EH (cell line): ENCODE measurements at regions not wholly inside any gene's neighbourhood (a gene's known extent, or its start where the extent isn't known, plus 50 kb on each side); places are given as distances from the start of the nearest gene placed in this dataset.
"Not testable (repeated sequence)": the region's sequence is repeated elsewhere in the genome, so short reads cannot be mapped to it uniquely, and the experiment has no call there.

Experiments
- DNase-seq: peaks from one replicate; pipeline ENCODE4 v3.0.0-alpha.2; 2015; ENCODE audit warnings: low read depth

DNA sequence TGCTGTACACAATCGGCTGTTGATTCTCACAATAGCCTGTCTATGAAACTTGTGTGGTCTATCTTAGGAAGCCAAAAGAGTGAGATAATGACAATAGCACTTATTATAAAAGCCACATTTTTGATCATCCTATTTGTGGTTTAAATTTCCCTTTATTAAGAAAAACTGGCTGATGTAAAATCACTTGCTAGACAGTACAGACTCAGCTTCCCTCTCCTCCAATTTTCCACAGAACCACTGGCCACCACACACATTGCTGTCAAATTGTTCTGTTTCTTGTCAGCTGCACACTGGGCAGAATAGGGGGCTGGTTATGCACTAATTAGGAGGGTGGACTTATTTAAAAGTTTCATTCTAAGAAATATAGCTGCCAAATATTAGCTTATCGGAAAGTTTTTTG lies 425.9 kb downstream of the EPHA3 start:
- no peak for DNase-seq

DNA sequence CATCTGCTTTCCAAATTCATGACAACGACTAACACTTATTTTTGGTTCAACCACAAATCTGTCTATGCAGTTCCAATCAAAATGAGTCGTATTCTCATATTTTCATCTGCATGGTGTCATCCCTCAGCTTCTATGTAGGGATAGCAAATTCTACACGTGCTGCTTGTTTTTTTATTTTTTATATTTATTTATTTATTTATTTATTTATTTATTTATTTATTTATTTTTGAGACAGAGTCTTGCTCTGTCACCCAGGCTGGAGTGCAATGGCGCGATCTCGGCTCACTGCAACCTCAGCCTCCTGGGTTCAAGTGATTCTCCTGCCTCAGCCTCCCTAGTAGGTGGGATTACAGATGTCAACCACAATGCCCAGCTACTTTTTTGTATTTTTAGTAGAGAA lies 447.2 kb downstream of the EPHA3 start:
- not testable (repeated sequence) for DNase-seq

DNA sequence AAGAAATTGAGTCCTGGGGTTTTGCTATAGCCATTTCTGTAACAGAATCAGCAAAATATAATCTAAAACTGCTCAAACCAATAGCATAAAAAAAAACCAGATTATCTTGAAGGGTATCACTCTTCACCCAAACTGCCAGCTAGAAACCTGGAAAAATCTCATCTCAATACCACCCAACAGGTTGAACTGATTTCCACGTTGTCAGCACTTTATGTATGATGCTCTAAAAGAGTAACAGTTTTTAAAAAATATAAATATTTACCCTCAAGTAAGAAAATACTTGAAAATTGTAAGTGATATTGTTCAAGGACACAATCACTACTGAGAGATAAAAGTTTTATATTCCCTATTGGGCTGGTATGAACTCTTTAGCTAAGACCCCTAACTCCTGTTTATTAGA lies 451.3 kb downstream of the EPHA3 start:
- DNase-seq, result no peak

GRCh38 chr3:89560568-89560967 lies 453.1 kb downstream of the EPHA3 start:
- no peak for DNase-seq

DNA sequence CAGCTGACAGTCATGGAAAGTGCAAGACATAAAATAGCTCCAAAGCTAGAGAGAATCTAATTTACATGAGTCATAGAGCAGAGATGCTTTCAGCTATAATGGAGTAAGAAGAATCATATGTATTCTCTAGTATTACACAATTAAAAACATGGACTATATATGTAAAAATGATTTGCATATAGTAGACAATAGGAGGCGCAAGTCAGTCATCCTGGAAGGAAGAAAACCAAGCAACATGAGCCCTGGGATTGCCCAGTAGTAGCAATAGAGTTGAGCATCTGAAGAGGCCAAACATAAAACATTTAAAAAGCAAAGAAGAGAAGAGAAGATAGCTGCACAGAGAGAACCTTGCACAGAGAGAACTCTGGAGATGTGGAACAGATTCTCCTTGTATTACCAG lies 455.0 kb downstream of the EPHA3 start:
- no peak for DNase-seq

GRCh38 chr3:89565098-89565497 lies 457.7 kb downstream of the EPHA3 start:
- DNase-seq, result no peak

DNA sequence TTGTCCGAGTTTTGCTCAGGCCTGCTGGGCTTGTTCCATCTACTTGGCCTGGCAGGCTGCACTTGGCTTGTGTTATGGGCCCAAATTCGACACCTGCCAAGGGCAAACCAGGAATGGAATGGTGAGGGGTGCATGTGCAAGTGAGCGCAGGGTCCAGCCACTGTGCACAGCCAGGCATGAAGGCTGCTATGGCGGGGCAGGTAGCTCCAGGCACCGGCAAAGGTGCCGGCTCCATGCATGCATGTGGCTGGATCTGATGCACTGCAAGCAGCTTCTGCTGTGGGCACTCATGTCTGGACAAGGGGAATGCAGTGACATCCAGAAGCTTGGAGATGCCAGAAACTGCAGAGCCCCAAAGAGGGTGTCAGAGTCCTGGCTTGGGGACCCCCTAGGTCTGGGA lies 463.0 kb downstream of the EPHA3 start:
- DNase-seq, result no peak

GRCh38 chr3:89571298-89571697 lies 463.9 kb downstream of the EPHA3 start:
- no peak for DNase-seq

DNA sequence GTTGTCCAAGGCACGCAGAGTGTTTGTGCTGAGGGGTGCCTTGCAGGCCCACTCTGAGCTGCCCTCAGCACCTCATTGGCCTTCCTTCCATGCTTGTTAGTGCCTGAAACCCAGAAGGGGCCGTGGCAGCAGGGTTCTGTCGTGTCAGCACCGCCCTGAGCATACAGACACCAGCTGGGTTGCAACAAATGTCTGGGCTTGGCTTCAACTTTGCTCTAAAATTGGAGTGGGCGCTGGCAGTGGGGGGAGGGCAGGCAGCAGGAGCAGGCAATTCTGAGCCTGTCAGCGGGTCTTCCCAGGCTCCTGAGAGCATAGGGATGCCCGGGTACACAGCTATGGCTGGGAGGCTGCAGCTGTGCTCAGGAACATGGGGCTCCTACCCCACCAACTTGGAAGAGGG lies 464.3 kb downstream of the EPHA3 start:
- DNase-seq, result no peak

DNA sequence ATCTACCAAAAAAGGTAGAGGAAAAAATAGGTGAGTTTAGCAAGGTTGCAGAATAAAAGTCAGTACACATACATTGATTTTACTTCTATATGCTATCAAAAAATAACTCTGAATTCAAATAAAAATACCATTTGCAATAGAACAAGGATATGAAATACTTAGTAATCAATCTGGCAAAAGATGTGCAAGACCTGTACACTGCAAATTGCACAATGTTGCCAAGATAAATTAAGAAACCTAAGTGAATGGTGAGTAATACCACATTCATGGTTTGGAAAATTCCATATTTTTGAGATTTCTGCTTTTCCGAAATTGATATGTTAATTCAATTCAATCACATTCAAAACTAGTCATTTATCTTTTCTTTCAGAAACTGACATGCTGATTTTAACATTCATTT lies 464.8 kb downstream of the EPHA3 start:
- DNase-seq, result no peak

DNA sequence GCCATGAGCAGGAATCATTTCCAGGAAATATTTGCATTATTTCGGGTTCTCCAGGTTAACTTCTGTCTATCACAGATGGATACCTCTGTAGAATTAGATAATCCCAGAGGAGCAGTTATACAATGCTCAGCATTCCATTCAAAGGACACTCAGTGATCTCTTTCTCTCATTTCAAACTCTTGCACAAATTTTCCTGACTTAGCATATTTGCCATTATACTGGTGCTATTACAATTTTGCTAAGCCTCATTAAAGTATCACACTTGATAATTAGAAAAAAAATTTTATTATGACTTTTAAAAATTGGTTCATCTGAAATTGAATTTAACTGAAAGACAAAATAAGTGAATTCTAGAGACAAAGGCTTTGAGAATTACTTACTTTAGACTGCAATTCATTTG lies 469.0 kb downstream of the EPHA3 start:
- no peak for DNase-seq

DNA sequence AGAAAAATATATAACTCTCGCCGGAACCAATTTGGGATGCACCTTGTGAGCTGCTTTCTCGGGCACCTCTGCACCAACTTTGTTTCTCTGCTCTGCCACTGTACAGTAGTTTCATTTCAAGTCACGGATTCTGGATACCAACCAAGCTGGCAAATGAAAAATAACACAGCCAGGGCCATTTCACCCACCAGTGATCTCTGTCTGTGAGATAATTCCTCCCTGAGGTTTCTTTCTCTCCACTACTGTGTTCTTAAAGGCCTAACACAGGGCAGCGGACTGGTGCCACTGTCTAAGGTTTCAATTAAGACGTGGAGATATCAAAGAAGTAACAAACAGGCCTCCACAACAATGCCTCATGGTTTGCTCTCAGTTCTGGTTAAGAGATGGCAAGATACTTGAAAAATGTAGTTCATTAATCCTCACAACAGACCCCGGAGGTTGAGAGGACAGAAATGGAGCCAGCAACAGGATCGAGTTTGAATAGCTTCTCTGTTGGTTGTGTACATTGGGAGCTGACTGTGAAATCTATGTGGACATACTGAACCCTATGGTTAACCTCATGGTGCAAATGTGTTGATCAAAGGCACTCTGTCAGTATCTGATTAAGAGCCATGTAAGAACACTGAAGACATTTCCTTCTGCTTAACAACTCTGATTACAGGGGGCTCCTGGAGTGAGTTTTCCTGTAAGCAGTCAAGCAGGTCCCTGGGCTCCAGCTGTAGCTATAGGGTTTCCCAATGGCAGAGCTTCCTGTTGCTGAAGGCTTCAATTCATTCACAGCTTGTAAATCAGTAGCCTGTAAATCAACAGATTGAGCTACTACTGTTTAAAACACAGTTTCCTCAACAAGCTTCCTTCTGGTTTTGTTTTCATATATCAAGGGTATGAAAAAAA lies 470.5 kb downstream of the EPHA3 start:
- DNase-seq, result no peak

DNA sequence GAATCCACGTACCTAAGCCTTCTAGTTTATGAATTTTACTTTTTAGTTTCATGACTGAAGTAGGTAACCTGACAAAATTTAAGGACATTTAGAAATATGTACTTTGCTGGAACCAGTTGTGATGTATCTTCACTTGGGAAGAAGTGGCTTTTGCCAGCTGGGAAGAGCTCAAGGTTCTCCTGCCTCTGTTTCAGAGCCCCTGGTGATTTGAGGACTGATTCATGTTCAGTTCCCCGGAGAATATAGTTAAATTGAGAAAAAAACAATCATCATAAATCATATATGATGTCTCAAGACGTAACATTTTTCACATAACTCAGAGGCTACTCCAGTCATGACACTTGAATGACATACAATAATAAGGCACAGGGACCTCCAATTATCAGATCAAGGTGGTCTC lies 473.4 kb downstream of the EPHA3 start:
- DNase-seq, result no peak

DNA sequence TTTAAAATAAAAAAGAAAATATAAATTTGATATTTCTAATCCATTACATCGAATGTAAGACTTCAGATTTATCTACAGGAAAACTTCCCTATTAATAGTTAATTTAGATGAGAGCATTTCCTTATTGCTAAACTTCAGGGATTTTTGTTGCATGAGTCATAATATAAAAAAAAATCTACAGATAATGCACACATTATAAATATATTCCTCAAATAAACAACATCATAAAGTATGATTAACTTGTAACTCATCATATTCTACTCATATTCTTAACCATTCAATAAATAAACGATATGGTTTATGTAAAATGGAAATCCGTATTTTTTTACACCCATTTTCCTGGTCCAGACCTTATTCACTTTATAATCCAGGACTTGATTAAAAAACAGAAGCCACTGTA lies 477.0 kb downstream of the EPHA3 start:
- no peak for DNase-seq

DNA sequence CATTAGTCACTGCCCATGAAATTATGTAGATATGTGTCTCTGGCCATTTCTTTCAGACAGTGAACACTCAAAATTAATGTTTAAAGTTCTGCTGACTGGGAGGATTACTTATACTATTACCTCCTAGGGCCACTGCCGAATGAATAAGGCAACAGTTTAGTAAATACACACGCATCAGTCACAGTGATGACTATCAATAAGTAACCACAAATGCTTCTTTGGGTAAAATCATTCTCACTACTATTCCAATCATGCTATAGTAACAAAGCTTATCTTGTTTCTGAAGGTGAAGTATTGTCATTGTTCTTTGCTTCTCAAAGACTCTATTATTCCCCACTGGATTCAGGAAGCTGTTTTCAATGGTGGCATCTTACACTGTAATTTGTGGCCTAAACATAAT lies 478.8 kb downstream of the EPHA3 start:
- no peak for DNase-seq

GRCh38 chr3:89586676-89587075 lies 479.3 kb downstream of the EPHA3 start:
- no peak for DNase-seq

DNA sequence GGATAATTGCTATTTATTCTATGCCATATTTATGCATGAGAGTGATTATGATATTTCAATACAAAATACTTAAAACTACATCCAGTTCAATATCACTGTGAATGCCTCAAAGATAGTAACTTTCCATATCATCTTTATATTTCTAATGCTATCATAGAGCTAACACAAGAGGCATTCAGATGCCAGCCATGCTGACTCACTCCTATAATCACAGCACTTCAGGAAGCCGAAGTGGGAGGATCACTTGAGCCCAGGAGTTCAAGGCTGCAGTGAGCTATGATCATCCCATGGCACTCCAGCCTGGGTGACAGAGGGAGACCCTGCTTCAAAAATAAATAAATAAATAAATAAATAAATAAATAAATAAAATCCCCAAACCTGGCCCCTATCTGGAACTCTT lies 498.7 kb downstream of the EPHA3 start:
- DNase-seq, result no peak

DNA sequence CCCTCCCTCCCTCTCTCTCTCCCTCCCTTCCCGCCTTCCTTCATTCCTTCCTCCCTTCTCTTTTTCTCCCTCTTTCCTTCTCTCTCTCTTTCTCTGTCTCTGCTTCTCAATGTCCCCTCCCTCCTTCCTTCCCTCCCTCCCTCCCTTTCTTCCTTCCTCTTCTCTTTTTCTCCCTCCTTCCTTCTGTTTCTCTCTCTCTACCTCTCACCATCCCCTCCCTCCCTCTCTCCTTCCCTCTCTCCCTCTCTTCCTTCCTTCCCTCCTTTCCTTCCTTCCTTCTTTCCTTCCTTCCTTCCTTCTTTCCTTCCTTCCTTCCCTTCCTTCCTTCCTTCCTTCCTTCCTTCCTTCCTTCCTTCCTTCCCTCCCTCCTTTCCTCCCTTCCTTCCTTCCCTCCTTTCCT lies 504.6 kb downstream of the EPHA3 start:
- no peak for DNase-seq

DNA sequence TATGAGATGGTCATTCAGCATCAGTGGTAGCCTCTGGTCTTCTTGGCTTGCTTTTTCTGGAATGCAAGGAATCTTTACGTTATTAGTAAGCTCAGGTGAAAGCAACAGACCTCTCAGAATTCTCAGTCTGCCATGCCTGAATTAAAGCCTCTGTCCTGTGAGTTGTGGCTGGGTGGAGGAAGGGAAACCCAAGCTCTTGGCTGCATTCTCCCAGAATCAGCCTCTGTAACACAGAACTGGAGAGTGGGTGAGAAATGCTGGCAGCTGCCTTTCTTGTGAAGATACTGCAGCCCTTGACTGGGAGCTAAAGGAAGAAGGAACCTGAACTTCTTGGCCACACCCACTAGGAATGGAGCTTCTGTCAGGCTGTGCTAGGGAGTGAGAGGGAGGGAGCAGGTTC lies 505.8 kb downstream of the EPHA3 start:
- DNase-seq, result no peak

GRCh38 chr3:89617706-89618105 lies 510.3 kb downstream of the EPHA3 start:
- DNase-seq, result no peak

DNA sequence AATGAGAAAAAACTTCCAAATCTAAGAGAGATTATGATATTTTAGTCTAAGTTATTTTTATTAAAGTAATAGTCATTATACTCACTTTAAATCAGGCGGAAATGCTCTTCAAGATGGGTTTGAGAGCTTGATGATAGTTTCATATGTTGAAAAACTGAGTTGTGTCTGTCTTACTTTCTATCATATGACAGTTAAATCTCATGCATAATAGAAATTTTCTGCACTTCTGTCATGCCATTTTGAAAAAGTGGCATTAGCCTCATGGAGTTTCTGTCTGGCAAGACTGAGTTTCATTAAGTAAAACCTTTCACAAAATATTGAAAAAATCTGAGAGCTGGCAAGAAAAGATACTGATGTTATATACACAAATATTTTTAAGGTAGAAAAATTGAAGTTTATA lies 511.8 kb downstream of the EPHA3 start:
- DNase-seq, result no peak

- DNase-seq, result no peak
These were observed 514.8 kb downstream of the EPHA3 start for GRCh38 chr3:89622063-89622700.

- DNase-seq, result no peak
These were observed 517.1 kb downstream of the EPHA3 start for GRCh38 chr3:89624494-89624893.

GRCh38 chr3:89625945-89626344 lies 518.5 kb downstream of the EPHA3 start:
- DNase-seq, result no peak
